ENCODE measurements at regions not wholly inside any gene's neighbourhood (a gene's known extent, or its start where the extent isn't known, plus 50 kb on each side); places are given as distances from the start of the nearest gene placed in this dataset.
"Not testable (repeated sequence)": the region's sequence is repeated elsewhere in the genome, so short reads cannot be mapped to it uniquely, and the experiment has no call there.

GRCh38 chr6:63486196-63486595, 86.1 kb upstream of the LOC128125822 start:
- no peak for DNase-seq

DNA sequence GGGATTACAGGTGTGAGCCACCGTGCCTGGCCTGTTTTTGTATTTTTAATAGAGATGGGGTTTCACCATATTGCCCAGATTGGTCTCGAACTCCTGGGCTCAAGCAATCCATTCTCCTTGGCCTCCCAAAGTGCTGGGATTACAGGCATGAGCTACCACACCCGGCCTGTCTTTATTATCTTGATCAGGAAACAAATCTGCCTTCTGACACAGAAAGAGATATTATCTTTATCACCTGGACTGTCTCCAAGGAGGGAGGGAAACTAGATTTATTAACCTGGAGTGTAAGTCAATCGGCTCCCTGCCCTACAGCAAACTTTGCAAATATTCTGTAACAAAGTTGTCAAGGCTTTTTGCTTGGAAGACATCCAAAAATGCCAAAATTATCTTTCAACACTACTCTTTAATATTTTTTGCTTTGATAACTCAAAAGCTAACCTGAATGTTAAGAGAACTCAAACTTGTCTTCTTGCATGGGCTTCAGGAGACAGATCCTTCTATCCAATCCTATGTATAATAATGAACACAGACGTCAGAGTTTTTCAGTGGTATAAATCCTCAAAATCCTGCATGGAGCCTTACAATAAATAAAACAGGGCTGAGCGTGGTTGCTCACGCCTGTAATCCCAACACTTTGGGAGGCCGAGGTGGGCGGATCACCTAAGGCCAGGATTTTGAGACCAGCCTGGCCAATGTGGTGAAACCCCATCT, 85.0 kb upstream of the LOC128125822 start:
- no peak for DNase-seq

GRCh38 chr6:63491119-63491518, 81.2 kb upstream of the LOC128125822 start:
- no peak for DNase-seq

GRCh38 chr6:63492476-63492875, 79.8 kb upstream of the LOC128125822 start:
- DNase-seq, result no peak

- no peak for DNase-seq
Measured at GRCh38 chr6:63493557-63493956, 78.7 kb upstream of the LOC128125822 start.

GRCh38 chr6:63496361-63496804, 75.9 kb upstream of the LOC128125822 start:
- DNase-seq, result no peak

GRCh38 chr6:63502156-63502555, 70.1 kb upstream of the LOC128125822 start:
- no peak for DNase-seq

DNA sequence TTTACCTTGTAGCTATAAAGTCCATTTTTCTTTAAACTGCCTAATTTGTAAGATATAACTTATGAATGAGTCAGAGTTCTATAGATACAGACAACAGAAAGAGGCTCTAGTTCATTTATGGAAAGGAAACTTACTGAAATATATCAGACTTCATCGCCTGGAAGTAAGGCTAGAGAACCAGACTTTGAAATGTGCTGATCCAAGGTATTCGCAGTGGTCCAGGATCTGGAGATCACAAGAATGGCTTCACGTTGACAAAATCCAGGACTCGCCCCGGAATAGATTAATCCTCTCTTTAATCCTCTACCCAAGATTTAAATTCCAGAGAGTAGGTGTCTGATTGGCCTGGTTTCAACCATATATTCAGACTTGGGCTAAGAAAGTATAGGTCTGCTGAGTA, 69.1 kb upstream of the LOC128125822 start:
- DNase-seq, result no peak

DNA sequence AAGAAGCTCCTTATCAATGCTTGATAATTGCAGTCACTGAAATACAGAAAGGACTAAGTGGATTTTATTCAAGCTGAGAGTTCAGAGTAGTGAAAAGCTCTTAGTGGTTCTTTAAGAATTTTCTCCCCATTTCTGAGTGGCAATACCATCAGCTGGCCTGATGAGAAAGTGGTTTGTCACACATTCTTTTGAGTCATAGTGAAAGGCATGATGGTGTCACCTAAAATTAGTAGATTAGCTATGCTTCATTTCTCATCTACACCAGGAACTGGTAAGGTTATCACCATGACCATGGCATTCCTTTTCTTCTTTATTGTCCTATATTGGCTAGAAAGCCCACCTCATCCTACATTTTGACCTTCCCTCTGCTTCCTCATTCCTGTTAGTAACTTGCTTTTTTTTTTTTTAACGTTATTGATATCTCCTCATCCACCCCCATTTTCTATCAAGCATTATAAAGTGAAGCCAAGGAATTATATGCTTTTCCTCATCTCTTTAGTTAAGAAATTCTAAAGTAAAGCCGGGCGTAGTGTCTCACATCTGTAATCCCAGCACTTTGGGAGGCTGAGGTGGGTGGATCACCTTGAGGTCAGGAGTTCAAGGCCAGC, 67.4 kb upstream of the LOC128125822 start:
- no peak for DNase-seq

GRCh38 chr6:63507096-63507495, 65.2 kb upstream of the LOC128125822 start:
- DNase-seq, result no peak

GRCh38 chr6:63509652-63510352, 62.5 kb upstream of the LOC128125822 start:
- DNase-seq, result no peak

DNA sequence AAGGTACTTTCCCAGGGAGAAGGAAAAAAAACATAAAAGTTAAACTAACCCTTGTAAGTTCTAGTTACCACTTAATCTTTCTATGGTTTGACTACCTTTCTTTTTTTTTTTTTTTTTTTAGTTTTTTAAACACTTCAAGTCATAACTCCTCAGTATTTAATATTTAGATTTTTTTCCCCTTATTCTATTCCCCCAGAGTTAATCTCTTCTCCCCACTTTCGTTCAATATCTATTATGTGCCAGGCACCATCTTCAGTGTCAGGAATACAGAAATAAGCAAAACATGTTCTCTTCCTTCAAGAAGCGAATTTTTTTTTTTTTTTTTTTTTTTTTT, 62.0 kb upstream of the LOC128125822 start:
- DNase-seq, result no peak

GRCh38 chr6:63510849-63511248, 61.4 kb upstream of the LOC128125822 start:
- DNase-seq, result no peak

GRCh38 chr6:63514488-63515173, 57.6 kb upstream of the LOC128125822 start:
- no peak for DNase-seq

- not testable (repeated sequence) for DNase-seq
Measured at GRCh38 chr6:63515227-63515626, 57.1 kb upstream of the LOC128125822 start.

DNA sequence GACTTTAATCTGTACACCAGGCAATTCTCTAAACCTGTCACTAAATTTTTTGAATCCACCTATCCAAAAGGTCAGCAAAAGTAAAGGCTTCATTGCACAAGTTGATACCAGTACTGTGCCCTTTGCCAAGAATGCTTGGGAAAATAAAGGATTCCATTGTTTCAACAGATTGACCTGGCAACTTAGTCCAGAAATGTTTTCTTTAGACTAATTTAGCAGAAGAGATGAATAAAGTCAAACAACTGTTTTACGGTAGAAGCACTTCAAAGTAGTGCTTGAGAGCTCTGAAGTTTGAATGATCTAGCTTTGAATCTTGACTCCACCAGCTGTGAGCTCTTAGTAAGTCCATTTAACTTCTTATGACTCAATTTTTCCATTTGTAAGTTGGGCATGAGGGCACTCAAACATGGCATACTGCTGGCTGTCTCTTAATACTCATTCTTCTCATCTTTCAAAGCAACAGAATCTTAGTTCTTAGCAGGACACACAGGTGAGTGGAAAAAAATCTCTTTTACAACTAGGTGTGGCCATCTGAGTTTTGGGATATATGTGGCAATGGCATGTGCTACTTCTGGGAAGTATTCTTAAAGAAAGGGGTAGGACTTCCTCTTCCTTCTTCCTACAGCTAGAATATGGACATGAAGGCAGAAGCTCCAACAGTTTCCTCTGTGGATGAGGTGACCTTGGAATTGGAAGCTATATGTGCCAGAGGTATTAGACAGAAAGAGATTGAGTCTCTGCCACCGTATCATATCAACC, 55.9 kb upstream of the LOC128125822 start:
- no peak for DNase-seq

- no peak for DNase-seq
Measured at GRCh38 chr6:63517221-63517620, 55.1 kb upstream of the LOC128125822 start.

- no peak for DNase-seq
Measured at GRCh38 chr6:63521475-63522210, 50.6 kb upstream of the LOC128125822 start.

Data from hematopoietic multipotent progenitor cell treated with erythropoietin and hydrocortisone succinate and interleukin-3 and kit ligand, for 6 days (in vitro differentiated cells).